GM18507 (cell line): ENCODE measurements at regions not wholly inside any gene's neighbourhood (a gene's known extent, or its start where the extent isn't known, plus 50 kb on each side); places are given as distances from the start of the nearest gene placed in this dataset.
"Not testable (repeated sequence)": the region's sequence is repeated elsewhere in the genome, so short reads cannot be mapped to it uniquely, and the experiment has no call there.

Experiments
- DNase-seq: peaks from one replicate; pipeline ENCODE4 v3.0.0; 2011; ENCODE audit warnings: low read depth; ENCODE audit not compliant: insufficient read length; ENCODE audit errors: extremely low spot score
- FAIRE-seq: peaks from 2 replicates; lab custom pipeline; 2011; peaks lifted over from hg19 to GRCh38; lab: Jason Lieb, UNC

GRCh38 chr2:8333177-8333831 is 348.6 kb upstream of the ID2 start:
- FAIRE-seq = no peak
- DNase-seq = no peak

GRCh38 chr2:8333832-8334187 is 348.0 kb upstream of the ID2 start:
- not testable (repeated sequence) for FAIRE-seq, DNase-seq

- DNase-seq (no peak), FAIRE-seq (no peak)
Measured at GRCh38 chr2:8334866-8335325, 347.0 kb upstream of the ID2 start.

GRCh38 chr2:8335801-8336200 is 346.1 kb upstream of the ID2 start:
- no peak for FAIRE-seq

GRCh38 chr2:8337321-8337720 is 344.5 kb upstream of the ID2 start:
- FAIRE-seq (no peak), DNase-seq (no peak)

More at GRCh38 chr2:8335801-8336200, 346.1 kb upstream of the ID2 start:
- DNase-seq = no peak

- no peak for FAIRE-seq
- DNase-seq = no peak
Measured at GRCh38 chr2:8342407-8342806, 339.4 kb upstream of the ID2 start.

- no peak for DNase-seq
- FAIRE-seq = no peak
Measured at GRCh38 chr2:8343031-8343430, 338.8 kb upstream of the ID2 start.

GRCh38 chr2:8344144-8345097 is 337.4 kb upstream of the ID2 start:
- no peak for DNase-seq
- FAIRE-seq = no peak

GRCh38 chr2:8345200-8345599 is 336.7 kb upstream of the ID2 start:
- no peak for FAIRE-seq
- no peak for DNase-seq

- no peak for DNase-seq
- peak; percentile 59 for FAIRE-seq
Measured at GRCh38 chr2:8346208-8346607, 335.6 kb upstream of the ID2 start.

- DNase-seq (no peak), FAIRE-seq (no peak)
Measured at GRCh38 chr2:8346706-8347430, 335.0 kb upstream of the ID2 start.

GRCh38 chr2:8348911-8349310 is 332.9 kb upstream of the ID2 start:
- FAIRE-seq, DNase-seq: not testable (repeated sequence)

- FAIRE-seq (no peak), DNase-seq (no peak)
Measured at GRCh38 chr2:8352296-8352695, 329.6 kb upstream of the ID2 start.

- no peak for FAIRE-seq
Measured at GRCh38 chr2:8352989-8353388, 328.9 kb upstream of the ID2 start.

GRCh38 chr2:8355102-8355859 is 326.6 kb upstream of the ID2 start:
- FAIRE-seq = no peak
- DNase-seq = no peak

More at GRCh38 chr2:8352989-8353388, 328.9 kb upstream of the ID2 start:
- no peak for DNase-seq

GRCh38 chr2:8357738-8358518 is 323.9 kb upstream of the ID2 start:
- FAIRE-seq (no peak), DNase-seq (no peak)

- DNase-seq (no peak), FAIRE-seq (no peak)
Measured at GRCh38 chr2:8361930-8362329, 319.9 kb upstream of the ID2 start.

GRCh38 chr2:8363161-8363560 is 318.7 kb upstream of the ID2 start:
- FAIRE-seq = no peak

GRCh38 chr2:8364668-8365067 is 317.2 kb upstream of the ID2 start:
- FAIRE-seq (no peak), DNase-seq (no peak)

More at GRCh38 chr2:8363161-8363560, 318.7 kb upstream of the ID2 start:
- no peak for DNase-seq
